Sigmoid colon (tissue), 6 donors: ENCODE measurements at regions not wholly inside any gene's neighbourhood (a gene's known extent, or its start where the extent isn't known, plus 50 kb on each side); places are given as distances from the start of the nearest gene placed in this dataset.

Experiments
- DNase-seq: peaks from one replicate; pipeline ENCODE4 v3.0.0-alpha.2; 2019
- H3K27ac ChIP-seq, 4 donors: fragments of 200-600 bp; sonication (generic); one replicate each; pipeline ENCODE4 v1.5.1; 2016 to 2019; ENCODE audit warnings: mild to moderate bottlenecking in 1 of 4
- H3K27me3 ChIP-seq, 3 donors: fragments of 200-600 bp; sonication (generic); one replicate each; pipeline ENCODE4 v1.5.1; 2019; ENCODE audit warnings: mild to moderate bottlenecking in 1 of 3
- H3K36me3 ChIP-seq, 4 donors: fragments of 200-600 bp; sonication (generic); one replicate each; pipeline ENCODE4 v1.5.1; 2016 to 2019
- H3K4me1 ChIP-seq, 4 donors: fragments of 200-600 bp; sonication (generic); one replicate each; pipeline ENCODE4 v1.5.1; 2017 to 2019
- H3K4me3 ChIP-seq, 4 donors: fragments of 200-600 bp; sonication (generic); one replicate each; pipeline ENCODE4 v1.5.1; 2017 to 2019; ENCODE audit warnings: mild to moderate bottlenecking in 2 of 4, moderate library complexity in 1 of 4
- H3K9me3 ChIP-seq, 4 donors: fragments of 200-600 bp in 3 of 4; sonication (generic) in 3 of 4; one replicate each; pipeline versions ENCODE4 v1.5.1 to v1.6.1; 2013 to 2019
- EP300 ChIP-seq, 4 donors: sonication (generic); formaldehyde crosslinking; IDR thresholded peaks; one replicate each; pipeline ENCODE4 v1.6.1; 2017; ENCODE audit warnings: antibody characterized with exemption in 4 of 4
- POLR2A ChIP-seq, 2 donors: fragments of 450-650 bp; IDR thresholded peaks; one replicate each; pipeline ENCODE4 v1.6.1; 2016; ENCODE audit warnings: antibody characterized with exemption in 2 of 2, mild to moderate bottlenecking in 2 of 2, moderate library complexity in 2 of 2
- POLR2AphosphoS5 ChIP-seq, 4 donors: sonication (generic); formaldehyde crosslinking; IDR thresholded peaks; one replicate each; pipeline ENCODE4 v1.6.1; 2017; ENCODE audit warnings: antibody characterized with exemption in 4 of 4
- WGBS, 2 donors: extraction: QIAGEN DNeasy Blood & Tissue Kit; methylation state at CpG; one replicate each; pipeline ENCODE4 v1.1.7; 2013; 5-methylcytosine and 5-hydroxymethylcytosine counted together
- intact Hi-C: fragments of 100-400 bp; cut with DNase I; formaldehyde crosslinking; loops from one replicate; pipeline ENCODE4 v1.15.1; 2023
- TF ChIP-seq, protein P1 (sequence below), 4 experiments: fragments of 450-650 bp in 3 of 4; fragments of 200-600 bp in 1 of 4; IDR thresholded peaks; one replicate each; pipeline ENCODE4 v1.5.1; 2016 to 2019; ENCODE audit warnings: antibody characterized with exemption in 4 of 4, mild to moderate bottlenecking in 3 of 4, moderate library complexity in 2 of 4
- donor health status: healthy with polysubstance abuse.
- donor health status: healthy.

DNA sequence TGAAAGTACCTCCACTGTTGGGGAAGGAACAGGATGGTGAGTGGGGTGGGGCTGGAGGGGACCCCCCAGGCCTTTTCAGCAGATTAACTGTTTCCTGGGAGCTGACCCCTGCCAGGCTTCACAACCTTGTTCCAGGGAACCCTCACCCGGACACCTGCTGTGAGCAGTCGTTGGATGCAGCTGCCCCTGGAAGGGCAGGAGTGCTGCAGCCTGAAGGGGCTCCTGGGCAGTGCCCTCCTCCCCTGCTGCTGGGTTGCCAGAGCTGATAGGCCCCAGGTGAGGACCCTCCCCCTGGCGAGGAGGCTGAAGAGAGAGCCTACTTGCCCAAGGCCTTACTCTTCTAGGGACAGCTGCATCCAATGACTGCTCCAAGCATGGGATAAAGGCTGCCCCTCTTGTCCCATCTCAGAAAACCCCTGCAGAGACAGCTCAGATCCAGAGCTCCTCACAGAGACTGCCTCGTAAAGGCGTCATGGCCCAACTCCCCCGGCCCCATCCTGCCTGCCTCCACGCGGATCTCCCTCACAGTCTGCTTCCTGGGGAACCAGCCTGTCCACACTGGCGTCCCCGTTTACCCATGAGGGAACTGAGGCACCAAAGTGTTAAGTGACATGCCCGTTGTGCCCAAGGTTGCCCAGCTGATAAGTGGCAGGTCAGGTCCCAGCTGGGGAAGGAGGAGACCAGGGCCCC is 193.4 kb upstream of the LINGO1 start:
- intact Hi-C loops = no loop called here

DNA sequence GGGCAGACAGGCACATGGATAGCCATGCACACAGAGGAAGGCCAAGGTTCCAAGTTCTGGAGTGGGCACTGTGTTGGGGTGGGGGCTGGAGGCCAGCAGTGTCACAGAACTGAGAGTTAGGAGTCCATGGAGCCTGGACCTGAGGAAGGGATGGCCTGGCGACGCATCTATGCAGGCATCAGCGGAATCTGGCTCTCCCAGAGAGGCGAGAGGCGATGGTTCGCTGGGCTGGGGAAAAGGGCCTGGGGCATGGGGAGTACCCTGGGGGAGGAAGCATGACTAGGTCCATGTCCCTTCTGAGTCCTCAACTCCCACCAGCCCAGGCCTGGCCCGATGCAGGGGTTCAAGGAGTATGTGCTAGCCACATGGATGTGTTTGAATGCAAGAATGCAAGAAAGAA is 192.8 kb upstream of the LINGO1 start:
- peaks cover 0 to 20% (median 5%) of the 10 kb centered on the region in 3 donors for H3K27me3 ChIP-seq
- H3K36me3 ChIP-seq = no peaks in the 10 kb centered on the region
- DNase-seq = no peak
- H3K27ac ChIP-seq = no peak overlapping the region
- H3K4me3 ChIP-seq = no peak overlapping the region
- no peaks in the 10 kb centered on the region for H3K9me3 ChIP-seq
- peaks cover 0 to 1% (median under 1%) of the 10 kb centered on the region in 4 donors for H3K4me1 ChIP-seq
- WGBS, 2 donors = 92 to 95% methylated on average over 7 of the region's 7 CpGs
- TF ChIP-seq POLR2A (IDR thresholded peaks at IDR 0.05) = no peak
- intact Hi-C loops = no loop called here

More for the DNA sequence above, 193.4 kb upstream of the LINGO1 start:
- 80 to 86% methylated on average over 11 of the region's 11 CpGs for WGBS, 2 donors
- no peaks in the 10 kb centered on the region for H3K4me1 ChIP-seq
- TF ChIP-seq, protein P1, sequence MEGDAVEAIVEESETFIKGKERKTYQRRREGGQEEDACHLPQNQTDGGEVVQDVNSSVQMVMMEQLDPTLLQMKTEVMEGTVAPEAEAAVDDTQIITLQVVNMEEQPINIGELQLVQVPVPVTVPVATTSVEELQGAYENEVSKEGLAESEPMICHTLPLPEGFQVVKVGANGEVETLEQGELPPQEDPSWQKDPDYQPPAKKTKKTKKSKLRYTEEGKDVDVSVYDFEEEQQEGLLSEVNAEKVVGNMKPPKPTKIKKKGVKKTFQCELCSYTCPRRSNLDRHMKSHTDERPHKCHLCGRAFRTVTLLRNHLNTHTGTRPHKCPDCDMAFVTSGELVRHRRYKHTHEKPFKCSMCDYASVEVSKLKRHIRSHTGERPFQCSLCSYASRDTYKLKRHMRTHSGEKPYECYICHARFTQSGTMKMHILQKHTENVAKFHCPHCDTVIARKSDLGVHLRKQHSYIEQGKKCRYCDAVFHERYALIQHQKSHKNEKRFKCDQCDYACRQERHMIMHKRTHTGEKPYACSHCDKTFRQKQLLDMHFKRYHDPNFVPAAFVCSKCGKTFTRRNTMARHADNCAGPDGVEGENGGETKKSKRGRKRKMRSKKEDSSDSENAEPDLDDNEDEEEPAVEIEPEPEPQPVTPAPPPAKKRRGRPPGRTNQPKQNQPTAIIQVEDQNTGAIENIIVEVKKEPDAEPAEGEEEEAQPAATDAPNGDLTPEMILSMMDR (IDR thresholded peaks at IDR 0.05) = no peak
- peaks cover 0 to 14% (median 0%) of the 10 kb centered on the region in 3 donors for H3K27me3 ChIP-seq
- no peak for DNase-seq
- no peak overlapping the region for H3K27ac ChIP-seq
- no peaks in the 10 kb centered on the region for H3K9me3 ChIP-seq
- H3K36me3 ChIP-seq = no peaks in the 10 kb centered on the region
- H3K4me3 ChIP-seq = no peak overlapping the region

DNA sequence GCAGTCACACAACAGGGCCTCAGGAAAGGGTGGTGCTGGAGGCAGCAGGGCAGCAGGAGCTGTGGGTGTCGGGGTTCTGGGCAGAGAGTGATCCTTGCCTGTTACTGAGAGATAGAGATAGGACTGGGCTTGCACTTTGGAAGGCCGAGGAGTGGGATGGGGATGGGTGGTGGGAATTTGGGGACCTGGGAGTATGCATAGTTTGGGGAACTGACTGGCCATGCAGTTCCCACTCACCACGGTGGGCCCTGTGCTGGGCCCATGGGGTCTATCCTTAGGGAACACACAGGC is 192.5 kb upstream of the LINGO1 start:
- no peaks in the 10 kb centered on the region for H3K36me3 ChIP-seq
- 79 to 90% methylated on average over 3 of the region's 3 CpGs for WGBS, 2 donors
- H3K27ac ChIP-seq = no peak overlapping the region
- H3K4me1 ChIP-seq = peaks cover 0 to 5% (median 4%) of the 10 kb centered on the region in 4 donors
- intact Hi-C loops = no loop called here
- DNase-seq = no peak
- H3K4me3 ChIP-seq = no peak overlapping the region
- H3K27me3 ChIP-seq = peaks cover 3 to 24% (median 8%) of the 10 kb centered on the region in 3 donors
- TF ChIP-seq, protein P1 (IDR thresholded peaks at IDR 0.05) = no peak
- TF ChIP-seq EP300 (IDR thresholded peaks at IDR 0.05) = no peak
- TF ChIP-seq POLR2A (IDR thresholded peaks at IDR 0.05) = no peak
- no peak for TF ChIP-seq POLR2AphosphoS5 (IDR thresholded peaks at IDR 0.05)
- no peaks in the 10 kb centered on the region for H3K9me3 ChIP-seq

DNA sequence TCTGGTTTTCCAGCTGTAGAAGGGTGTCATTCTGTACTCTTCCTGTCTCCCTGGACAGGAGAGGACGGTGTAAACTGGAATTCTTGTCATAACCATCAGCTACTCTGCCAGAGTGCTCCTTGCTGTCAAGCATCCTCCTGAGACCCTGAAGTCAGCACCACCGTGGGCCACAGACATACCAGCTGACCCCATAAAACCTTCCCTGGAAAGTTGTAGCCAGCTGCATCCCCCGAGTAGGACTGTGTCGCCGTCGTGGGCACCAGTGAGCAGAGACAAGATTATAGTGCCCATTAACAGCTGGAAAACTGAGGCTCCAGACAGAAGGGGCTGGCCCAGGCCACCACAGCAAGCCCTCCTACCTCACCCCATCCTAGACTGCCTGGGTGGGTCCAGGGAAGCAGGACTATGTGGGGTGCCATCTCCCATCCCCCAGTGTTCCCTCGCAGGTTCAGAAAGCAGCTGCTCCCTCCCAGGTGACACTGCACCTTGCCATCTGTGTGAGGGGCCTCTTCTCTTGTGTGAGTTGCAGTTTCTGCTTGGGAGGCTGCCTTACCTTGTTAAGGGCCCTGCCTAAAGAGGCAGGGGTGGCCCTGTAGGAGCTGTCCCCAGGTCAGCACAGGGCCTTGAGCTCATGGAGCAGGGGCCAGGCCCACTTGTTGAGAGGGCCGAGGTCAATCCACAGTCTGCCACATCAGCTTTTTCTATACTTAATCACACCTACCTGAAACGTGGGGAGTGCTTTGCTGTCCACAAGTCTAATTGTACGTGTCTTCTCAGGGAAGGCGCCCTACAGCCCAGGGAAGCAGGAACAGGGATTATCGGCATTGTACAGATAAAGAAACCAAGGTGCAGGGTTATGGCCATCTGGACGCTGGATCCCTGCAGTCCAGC is 191.9 kb upstream of the LINGO1 start:
- TF ChIP-seq EP300 (IDR thresholded peaks at IDR 0.05) = no peak
- TF ChIP-seq POLR2AphosphoS5 (IDR thresholded peaks at IDR 0.05) = no peak
- TF ChIP-seq, protein P1 (IDR thresholded peaks at IDR 0.05) = no peak
- no peak for TF ChIP-seq POLR2A (IDR thresholded peaks at IDR 0.05)

DNA sequence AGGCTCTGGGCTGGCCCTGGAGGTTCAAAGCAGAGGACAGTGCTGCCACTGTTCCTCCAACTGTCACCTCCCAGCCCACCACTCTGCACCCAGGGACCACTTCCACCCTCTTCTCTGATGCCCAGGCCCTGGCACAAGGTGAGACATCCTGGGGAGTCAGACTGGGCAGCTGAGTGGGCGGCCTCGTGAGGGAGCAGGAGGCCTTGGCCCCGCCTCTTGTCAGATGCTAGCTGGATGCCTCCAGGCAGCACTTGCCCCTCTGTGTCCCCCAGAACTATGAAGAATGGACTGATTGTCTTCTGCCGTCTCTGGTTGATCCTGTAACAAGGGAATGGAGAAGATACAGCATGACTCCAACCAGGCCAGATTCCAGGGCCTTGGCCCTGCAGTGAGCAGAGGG is 191.0 kb upstream of the LINGO1 start:
- no peaks in the 10 kb centered on the region for H3K9me3 ChIP-seq
- no peaks in the 10 kb centered on the region for H3K36me3 ChIP-seq
- intact Hi-C loops = loop anchor here (5.0 kb wide), 1 partner anchor 191 kb away; the partner anchor contains the start of gene LINGO1
- TF ChIP-seq POLR2A (IDR thresholded peaks at IDR 0.05) = no peak
- no peak for TF ChIP-seq POLR2AphosphoS5 (IDR thresholded peaks at IDR 0.05)
- TF ChIP-seq, protein P1 (IDR thresholded peaks at IDR 0.05) = no peak
- no peak for TF ChIP-seq EP300 (IDR thresholded peaks at IDR 0.05)
- H3K4me3 ChIP-seq = no peak overlapping the region
- no peak overlapping the region for H3K27ac ChIP-seq
- peaks cover 16 to 39% (median 23%) of the 10 kb centered on the region in 3 donors for H3K27me3 ChIP-seq
- WGBS, 2 donors = 82 to 84% methylated on average over 4 of the region's 4 CpGs
- no peak for DNase-seq
- peaks cover 0 to 18% (median 17%) of the 10 kb centered on the region in 4 donors for H3K4me1 ChIP-seq

More for the DNA sequence above, 191.9 kb upstream of the LINGO1 start:
- Histone ChIP-seq H3K4me3 (no peak overlapping the region), H3K36me3 (no peaks in the 10 kb centered on the region), H3K4me1 (peaks cover 0 to 11% (median 10%) of the 10 kb centered on the region in 4 donors), H3K27ac (no peak overlapping the region), H3K9me3 (no peaks in the 10 kb centered on the region), H3K27me3 (peaks cover 9 to 30% (median 14%) of the 10 kb centered on the region in 3 donors)
- 81 to 82% methylated on average over 13 of the region's 13 CpGs for WGBS, 2 donors
- DNase-seq = no peak
- intact Hi-C loops = loop anchor here (5.0 kb wide), 1 partner anchor 192 kb away; the partner anchor contains the start of gene LINGO1
